DND-41 (cell line): ENCODE measurements at regions not wholly inside any gene's neighbourhood (a gene's known extent, or its start where the extent isn't known, plus 50 kb on each side); places are given as distances from the start of the nearest gene placed in this dataset.

Experiments used
- ATAC-seq: fragments of 200-7000 bp; cut with Tn5 transposase; 3 replicates; pipeline ENCODE4 v1.9.1; 2021; ENCODE audit warnings: low read depth; ENCODE audit not compliant: insufficient read depth
- DNase-seq: peaks from one replicate; pipeline ENCODE4 v3.0.0-alpha.2; 2020
- H2AFZ ChIP-seq: 2 replicates; pipeline ENCODE4 v1.6.0; 2012; ENCODE audit warnings: low read depth, low read length
- H3K27ac ChIP-seq: 2 replicates; pipeline ENCODE4 v1.5.1; 2012; ENCODE audit warnings: low read length, inconsistent platforms
- H3K27me3 ChIP-seq: fragments of 200-600 bp; sonication (generic); 2 replicates; pipeline ENCODE4 v1.6.0; 2012; ENCODE audit warnings: low read length, mild to moderate bottlenecking, inconsistent platforms; ENCODE audit not compliant: insufficient read depth, poor library complexity
- H3K36me3 ChIP-seq: 2 replicates; pipeline ENCODE4 v1.5.1; 2012; ENCODE audit warnings: low read length, inconsistent platforms; ENCODE audit not compliant: insufficient read depth
- H3K4me1 ChIP-seq: 2 replicates; pipeline ENCODE4 v1.5.1; 2012; ENCODE audit warnings: mild to moderate bottlenecking, low read length; ENCODE audit not compliant: insufficient read depth
- H3K4me2 ChIP-seq: 2 replicates; pipeline ENCODE4 v1.6.0; 2012; ENCODE audit warnings: mild to moderate bottlenecking, moderate library complexity, low read length, inconsistent platforms; ENCODE audit not compliant: insufficient read depth
- H3K4me3 ChIP-seq, 2 experiments: fragments of 200-600 bp in 1 of 2; shearing (Covaris generic) in 1 of 2; 2 replicates each; pipeline ENCODE4 v1.5.1; 2012 to 2016; ENCODE audit warnings: inconsistent platforms in 2 of 2, low read length in 2 of 2, mild to moderate bottlenecking in 2 of 2, low read depth in 1 of 2, moderate library complexity in 1 of 2
- H3K79me2 ChIP-seq: 2 replicates; pipeline ENCODE4 v1.6.0; 2012; ENCODE audit warnings: low read length, inconsistent platforms; ENCODE audit not compliant: insufficient read depth
- H3K9ac ChIP-seq: 2 replicates; pipeline ENCODE4 v1.6.0; 2012; ENCODE audit warnings: low read depth, mild to moderate bottlenecking, inconsistent platforms, low read length, moderate library complexity
- H3K9me3 ChIP-seq: 2 replicates; pipeline ENCODE4 v1.5.1; 2012; ENCODE audit warnings: low read length, moderate library complexity, mild to moderate bottlenecking, inconsistent platforms; ENCODE audit not compliant: insufficient read depth, severe bottlenecking
- H4K20me1 ChIP-seq: 2 replicates; pipeline ENCODE4 v1.6.0; 2012; ENCODE audit warnings: low read length; ENCODE audit not compliant: insufficient read depth
- EZH2 ChIP-seq: IDR thresholded peaks from 3 replicates; pipeline ENCODE4 v1.6.1; 2012; ENCODE audit warnings: borderline replicate concordance, low read depth, mild to moderate bottlenecking, moderate library complexity, low read length, inconsistent platforms; ENCODE audit not compliant: severe bottlenecking
- TF ChIP-seq, protein P1 (sequence below): IDR thresholded peaks from 2 replicates; pipeline ENCODE4 v1.5.1; 2012; ENCODE audit warnings: borderline replicate concordance, low read length, moderate library complexity, mild to moderate bottlenecking; ENCODE audit not compliant: poor library complexity, severe bottlenecking; ENCODE audit errors: extremely low read depth

DNA sequence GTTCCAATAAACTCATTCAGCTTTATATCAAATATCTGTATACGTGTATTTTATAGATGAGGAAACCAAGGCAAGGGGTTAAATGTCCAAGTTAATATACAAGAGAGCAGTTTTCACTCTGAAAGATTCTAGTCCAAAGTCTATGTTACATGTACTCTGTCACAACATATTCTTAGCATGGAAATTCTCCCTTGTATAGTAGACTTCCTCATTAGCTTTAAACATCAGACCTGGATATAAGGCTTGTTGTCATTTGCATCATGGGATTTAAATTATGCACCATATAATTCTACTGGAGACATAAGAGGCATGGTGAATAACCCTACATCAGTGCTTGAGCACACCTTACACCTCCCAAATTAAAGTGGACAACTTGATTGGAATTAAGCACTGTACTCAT, 681.9 kb upstream of the CCDC179 start:
- no peak overlapping the region for H3K27ac ChIP-seq
- H3K4me3 ChIP-seq = no peak overlapping the region
- H2AFZ ChIP-seq = no peak overlapping the region
- no peaks in the 10 kb centered on the region for H4K20me1 ChIP-seq
- H3K9me3 ChIP-seq = peaks cover under 1% of the 10 kb centered on the region
- H3K4me2 ChIP-seq = no peak overlapping the region
- no peak overlapping the region for H3K9ac ChIP-seq
- H3K27me3 ChIP-seq = no peaks in the 10 kb centered on the region
- ATAC-seq (no peak), DNase-seq (no peak)
- H3K4me1 ChIP-seq = peaks cover 33% of the 10 kb centered on the region
- H3K36me3 ChIP-seq = no peaks in the 10 kb centered on the region
- TF ChIP-seq, protein P1, sequence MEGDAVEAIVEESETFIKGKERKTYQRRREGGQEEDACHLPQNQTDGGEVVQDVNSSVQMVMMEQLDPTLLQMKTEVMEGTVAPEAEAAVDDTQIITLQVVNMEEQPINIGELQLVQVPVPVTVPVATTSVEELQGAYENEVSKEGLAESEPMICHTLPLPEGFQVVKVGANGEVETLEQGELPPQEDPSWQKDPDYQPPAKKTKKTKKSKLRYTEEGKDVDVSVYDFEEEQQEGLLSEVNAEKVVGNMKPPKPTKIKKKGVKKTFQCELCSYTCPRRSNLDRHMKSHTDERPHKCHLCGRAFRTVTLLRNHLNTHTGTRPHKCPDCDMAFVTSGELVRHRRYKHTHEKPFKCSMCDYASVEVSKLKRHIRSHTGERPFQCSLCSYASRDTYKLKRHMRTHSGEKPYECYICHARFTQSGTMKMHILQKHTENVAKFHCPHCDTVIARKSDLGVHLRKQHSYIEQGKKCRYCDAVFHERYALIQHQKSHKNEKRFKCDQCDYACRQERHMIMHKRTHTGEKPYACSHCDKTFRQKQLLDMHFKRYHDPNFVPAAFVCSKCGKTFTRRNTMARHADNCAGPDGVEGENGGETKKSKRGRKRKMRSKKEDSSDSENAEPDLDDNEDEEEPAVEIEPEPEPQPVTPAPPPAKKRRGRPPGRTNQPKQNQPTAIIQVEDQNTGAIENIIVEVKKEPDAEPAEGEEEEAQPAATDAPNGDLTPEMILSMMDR = no peak
- TF ChIP-seq EZH2 = no peak
- no peaks in the 10 kb centered on the region for H3K79me2 ChIP-seq

DNA sequence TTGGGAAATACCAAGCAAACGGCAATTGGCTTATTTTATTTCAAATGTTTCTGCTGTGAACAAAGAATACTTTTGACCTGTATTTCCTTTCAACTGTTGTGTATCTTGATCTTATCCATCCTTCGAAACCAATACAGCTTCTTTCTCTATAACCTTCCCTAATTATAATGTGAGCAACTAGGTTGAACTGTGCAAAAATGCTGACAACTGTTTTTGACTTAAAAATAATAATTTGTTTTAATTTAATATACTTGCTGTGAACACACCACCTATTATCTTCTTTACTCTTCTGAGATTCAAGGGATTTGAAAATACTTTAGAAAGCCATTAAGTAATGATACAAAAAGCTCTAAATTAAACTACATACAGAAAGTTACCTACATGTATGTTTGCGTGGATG, 682.5 kb upstream of the CCDC179 start:
- Histone ChIP-seq H2AFZ (no peak overlapping the region), H3K4me3 (no peak overlapping the region), H3K27ac (no peak overlapping the region), H3K36me3 (no peaks in the 10 kb centered on the region), H3K9ac (no peak overlapping the region), H3K9me3 (no peaks in the 10 kb centered on the region), H3K4me2 (no peak overlapping the region), H3K79me2 (no peaks in the 10 kb centered on the region), H3K27me3 (no peaks in the 10 kb centered on the region), H4K20me1 (no peaks in the 10 kb centered on the region), H3K4me1 (peaks cover 33% of the 10 kb centered on the region)
- ATAC-seq = no peak
- no peak for TF ChIP-seq EZH2
- TF ChIP-seq, protein P1 = no peak
- no peak for DNase-seq

DNA sequence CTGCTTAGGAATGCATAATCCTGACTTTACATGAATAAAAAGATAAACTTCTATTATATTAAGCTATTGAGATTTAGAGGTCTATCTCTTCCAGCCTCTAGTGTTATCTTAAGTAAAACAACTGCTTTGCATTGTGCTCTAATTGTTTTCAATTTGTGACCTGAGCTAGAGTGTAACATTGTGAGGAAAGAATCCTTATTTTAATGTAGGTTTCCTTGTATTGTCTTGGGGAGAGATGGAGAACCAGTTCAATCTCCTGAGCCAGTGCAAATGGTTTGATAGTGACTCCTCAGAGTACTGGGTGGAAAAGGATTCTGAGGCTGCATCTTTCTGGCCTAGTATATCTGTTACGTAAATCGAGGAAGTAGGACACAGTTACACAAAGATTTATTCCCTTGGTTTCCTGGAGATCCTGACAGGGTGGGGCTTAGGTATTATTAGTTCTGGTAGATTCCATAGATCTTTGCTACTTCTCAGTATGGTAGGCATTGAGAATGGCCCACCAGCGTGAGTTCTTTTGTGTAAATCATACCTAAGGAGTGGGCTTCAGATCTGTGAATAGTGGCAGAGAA, 683.5 kb upstream of the CCDC179 start:
- no peaks in the 10 kb centered on the region for H4K20me1 ChIP-seq
- TF ChIP-seq EZH2 = no peak
- TF ChIP-seq, protein P1 = no peak
- H3K9me3 ChIP-seq = no peaks in the 10 kb centered on the region
- peak overlapping the region; percentile 29; the same call in 1 of the 2 replicates for H2AFZ ChIP-seq
- H3K36me3 ChIP-seq = no peaks in the 10 kb centered on the region
- ATAC-seq (no peak), DNase-seq (no peak)
- peaks cover 33% of the 10 kb centered on the region for H3K4me1 ChIP-seq
- no peaks in the 10 kb centered on the region for H3K27me3 ChIP-seq
- no peak overlapping the region for H3K27ac ChIP-seq
- H3K79me2 ChIP-seq = no peaks in the 10 kb centered on the region
- H3K9ac ChIP-seq = no peak overlapping the region
- H3K4me2 ChIP-seq = no peak overlapping the region
- H3K4me3 ChIP-seq = no peak overlapping the region

DNA sequence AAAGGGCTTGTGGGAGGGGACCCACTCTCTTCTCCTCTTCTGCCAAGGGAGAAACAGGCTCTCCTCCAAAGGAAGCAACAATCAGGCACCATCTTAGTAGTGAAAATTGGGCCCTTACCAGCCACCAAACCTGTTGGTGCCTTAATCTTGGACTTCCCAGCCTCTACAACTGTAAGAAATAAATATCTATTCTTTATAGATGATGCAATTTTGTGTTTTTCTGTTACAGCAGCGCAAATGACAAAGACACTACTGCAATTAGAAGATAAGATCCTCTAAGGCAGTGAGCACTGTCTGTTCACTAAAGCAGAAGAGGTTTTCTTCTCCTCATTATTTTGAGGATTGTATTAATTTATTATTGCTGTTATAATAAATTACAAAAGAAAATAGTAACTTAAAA, 691.4 kb upstream of the CCDC179 start:
- Histone ChIP-seq H3K27ac (no peak overlapping the region), H2AFZ (no peak overlapping the region), H3K79me2 (no peaks in the 10 kb centered on the region), H4K20me1 (no peaks in the 10 kb centered on the region), H3K9me3 (no peaks in the 10 kb centered on the region), H3K27me3 (no peaks in the 10 kb centered on the region), H3K4me2 (no peak overlapping the region), H3K36me3 (no peaks in the 10 kb centered on the region), H3K4me1 (peaks cover 14% of the 10 kb centered on the region), H3K9ac (no peak overlapping the region), H3K4me3 (no peak overlapping the region)
- DNase-seq (no peak), ATAC-seq (no peak)
- no peak for TF ChIP-seq EZH2
- TF ChIP-seq, protein P1 = no peak
